ENCODE measurements at regions not wholly inside any gene's neighbourhood (a gene's known extent, or its start where the extent isn't known, plus 50 kb on each side); places are given as distances from the start of the nearest gene placed in this dataset.

- DNase-seq (no peak), ATAC-seq (ENCODE audit: poor library complexity) (no peak)
- intact Hi-C loops (cut with DNase I): no loop called here
These were observed 389.6 kb upstream of the ATP2B1 start for GRCh38 chr12:90098132-90098779.

DNA sequence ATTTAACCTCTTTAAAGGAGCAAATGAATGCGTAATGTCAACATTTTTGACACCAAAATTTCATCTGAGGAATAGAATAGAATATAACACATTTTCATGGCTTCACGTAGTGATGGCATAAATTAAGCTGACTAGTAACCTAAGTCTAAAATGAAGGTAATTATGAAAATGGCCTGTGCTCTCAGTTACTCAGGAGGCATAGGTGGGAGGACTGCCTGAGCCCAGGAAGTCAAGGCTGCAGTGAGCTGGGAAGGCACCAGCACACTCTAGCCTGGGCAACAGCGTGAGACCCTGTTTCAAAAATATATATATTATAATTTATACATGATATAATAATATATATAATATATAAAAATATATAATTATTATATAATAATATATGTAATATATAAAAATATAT is 383.2 kb upstream of the ATP2B1 start:
- intact Hi-C loops (cut with DNase I): no loop called here
- DNase-seq: no peak
- no peak for ATAC-seq (ENCODE audit: poor library complexity)

DNA sequence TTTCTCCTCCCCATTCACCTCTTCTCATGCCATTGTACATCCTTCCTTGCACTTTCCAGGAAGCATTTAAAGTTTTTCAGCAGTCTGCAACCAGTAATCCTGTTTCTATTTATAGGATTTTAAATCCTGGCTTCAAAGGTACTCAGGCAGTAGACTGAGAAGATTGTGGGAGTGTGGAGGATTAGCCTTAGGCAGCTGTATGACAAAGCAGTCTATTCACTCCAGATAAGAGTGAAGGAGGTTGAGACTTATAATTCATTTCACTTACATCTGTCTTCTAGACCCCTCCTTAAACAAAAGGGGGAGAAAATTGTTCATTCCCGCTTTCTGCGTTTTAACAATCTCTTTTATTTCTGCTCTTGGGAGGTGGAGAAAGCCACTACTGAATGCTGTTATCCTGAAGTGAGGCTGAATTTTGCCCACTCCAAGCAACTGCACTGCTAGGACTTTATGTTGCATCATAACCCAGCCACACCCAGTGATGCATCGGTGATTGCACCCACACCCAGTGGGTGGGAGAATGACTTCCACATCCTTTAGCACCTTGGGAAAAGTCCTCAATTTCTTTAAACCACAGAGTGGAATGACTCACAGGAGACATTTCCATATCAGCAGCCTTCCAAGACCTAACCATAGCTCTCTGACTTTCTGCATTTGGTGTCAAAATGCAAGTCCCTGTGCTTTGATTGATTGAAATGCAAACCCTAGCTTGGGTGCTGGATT is 382.5 kb upstream of the ATP2B1 start:
- DNase-seq (no peak), ATAC-seq (ENCODE audit: poor library complexity) (peak; percentile 61)
- intact Hi-C loops (cut with DNase I): no loop called here

GRCh38 chr12:90086281-90086680 is 377.6 kb upstream of the ATP2B1 start:
- intact Hi-C loops (cut with DNase I): no loop called here
- DNase-seq (no peak), ATAC-seq (ENCODE audit: poor library complexity) (no peak)

DNA sequence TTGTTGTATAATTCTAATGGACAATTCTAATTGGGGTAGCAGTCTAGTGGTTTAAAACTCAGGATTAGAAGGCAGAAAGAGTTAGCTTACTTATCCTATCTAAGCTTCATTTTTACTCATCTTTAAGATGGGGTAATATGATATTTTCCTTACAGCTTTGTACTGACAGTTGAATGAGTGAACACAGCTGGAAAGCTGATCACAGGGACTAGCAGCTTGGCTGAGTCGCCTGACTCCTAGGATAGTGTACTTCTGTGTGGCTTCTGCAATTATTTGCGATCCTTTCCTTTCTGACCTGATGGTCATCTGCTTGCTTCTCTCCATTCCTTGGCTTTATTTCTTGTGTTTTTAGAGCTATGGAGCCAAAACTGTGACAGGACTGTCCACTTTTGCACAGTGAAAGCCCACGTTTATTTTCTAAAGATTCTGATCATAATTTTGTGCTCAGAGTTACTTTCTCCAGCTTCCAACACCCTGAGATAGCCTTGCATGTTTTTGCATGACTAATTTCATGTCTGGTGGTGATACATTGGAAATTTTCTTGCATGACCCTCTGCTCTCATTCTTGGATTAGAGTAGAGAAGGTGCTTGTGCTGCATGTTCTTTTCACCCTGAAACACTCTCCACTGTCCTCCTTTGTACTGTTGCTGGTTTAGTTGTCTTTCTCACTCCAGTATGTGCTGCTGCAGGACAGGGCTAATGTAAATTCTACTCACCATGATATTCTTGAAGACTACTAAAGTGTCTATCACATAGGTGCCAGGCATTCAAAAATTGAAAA is 377.0 kb upstream of the ATP2B1 start:
- DNase-seq (no peak), ATAC-seq (ENCODE audit: poor library complexity) (no peak)
- intact Hi-C loops (cut with DNase I): no loop called here

DNA sequence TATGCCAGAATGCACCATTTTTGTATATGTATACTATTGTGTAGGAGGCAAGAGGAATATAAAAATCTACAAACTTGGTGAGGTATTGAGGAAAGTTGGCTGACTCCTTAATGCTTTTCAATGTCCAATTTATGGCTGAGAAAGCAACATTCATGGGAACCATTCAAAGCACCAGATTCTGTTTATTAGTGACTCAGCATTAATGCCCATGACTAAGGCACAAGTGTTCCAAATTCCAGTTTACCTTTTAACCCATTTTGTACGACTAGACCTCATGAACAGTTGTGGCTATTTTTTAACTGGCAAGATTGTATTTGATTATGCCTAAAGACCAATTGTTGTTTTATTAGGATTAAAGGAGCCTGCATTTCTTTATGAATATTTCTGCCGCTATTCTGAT is 375.4 kb upstream of the ATP2B1 start:
- intact Hi-C loops (cut with DNase I): no loop called here
- DNase-seq (no peak), ATAC-seq (ENCODE audit: poor library complexity) (no peak)

DNA sequence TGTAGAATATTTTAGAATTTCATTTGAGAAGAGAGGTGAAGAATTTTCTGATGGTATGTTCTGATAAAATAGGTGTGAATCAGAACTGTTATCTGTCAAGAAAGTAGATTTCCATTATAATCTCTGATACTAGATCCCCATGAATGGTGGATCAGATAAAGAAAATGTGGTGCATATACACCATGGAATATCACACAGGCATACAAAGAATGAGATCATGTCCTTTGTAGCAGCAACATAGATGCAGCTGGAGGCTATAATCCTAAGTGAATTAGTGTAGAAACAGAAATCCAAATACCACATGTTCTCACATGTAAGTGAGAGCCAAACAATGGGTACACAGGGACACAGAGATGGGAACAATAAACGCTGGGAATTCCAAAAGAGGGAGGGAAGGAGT is 372.0 kb upstream of the ATP2B1 start:
- DNase-seq: no peak
- no peak for ATAC-seq (ENCODE audit: poor library complexity)
- intact Hi-C loops (cut with DNase I): no loop called here

DNA sequence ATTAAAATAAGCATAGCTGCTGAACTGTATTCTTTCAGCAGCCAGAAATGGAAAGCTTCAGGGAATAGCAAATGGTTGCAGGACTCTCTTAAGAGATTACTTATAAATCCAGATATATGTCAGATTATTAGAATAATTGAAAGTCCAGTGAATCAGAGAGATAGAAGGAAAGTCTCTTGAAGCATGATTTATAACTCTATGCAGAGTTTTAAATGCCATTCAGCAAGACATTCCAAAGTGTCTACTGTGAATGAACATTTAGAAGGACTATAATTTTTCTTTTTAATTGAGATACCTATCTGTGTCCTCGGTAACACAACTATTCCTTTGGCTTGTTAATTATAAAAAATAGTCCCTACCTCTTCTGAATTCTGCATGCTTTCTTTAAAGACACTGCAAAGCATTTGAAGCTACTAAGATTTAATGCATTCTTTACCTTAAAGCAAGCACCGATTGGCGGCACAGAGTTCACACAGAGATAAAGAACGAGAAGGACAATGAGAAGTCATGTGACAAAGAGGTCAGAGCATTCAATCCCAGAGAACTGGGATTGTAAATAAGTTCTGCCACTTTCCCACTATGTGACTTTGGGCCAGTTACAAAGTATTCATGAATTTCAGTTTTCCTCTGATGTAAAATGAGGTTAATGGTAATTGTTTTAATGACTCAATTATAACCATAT is 371.0 kb upstream of the ATP2B1 start:
- intact Hi-C loops (cut with DNase I): no loop called here
- DNase-seq (no peak), ATAC-seq (ENCODE audit: poor library complexity) (no peak)

GRCh38 chr12:90078344-90078743 is 369.7 kb upstream of the ATP2B1 start:
- intact Hi-C loops (cut with DNase I): no loop called here
- DNase-seq (no peak), ATAC-seq (ENCODE audit: poor library complexity) (no peak)

GRCh38 chr12:90077756-90078155 is 369.1 kb upstream of the ATP2B1 start:
- DNase-seq: no peak
- intact Hi-C loops (cut with DNase I): no loop called here
- ATAC-seq (ENCODE audit: poor library complexity): no peak

DNA sequence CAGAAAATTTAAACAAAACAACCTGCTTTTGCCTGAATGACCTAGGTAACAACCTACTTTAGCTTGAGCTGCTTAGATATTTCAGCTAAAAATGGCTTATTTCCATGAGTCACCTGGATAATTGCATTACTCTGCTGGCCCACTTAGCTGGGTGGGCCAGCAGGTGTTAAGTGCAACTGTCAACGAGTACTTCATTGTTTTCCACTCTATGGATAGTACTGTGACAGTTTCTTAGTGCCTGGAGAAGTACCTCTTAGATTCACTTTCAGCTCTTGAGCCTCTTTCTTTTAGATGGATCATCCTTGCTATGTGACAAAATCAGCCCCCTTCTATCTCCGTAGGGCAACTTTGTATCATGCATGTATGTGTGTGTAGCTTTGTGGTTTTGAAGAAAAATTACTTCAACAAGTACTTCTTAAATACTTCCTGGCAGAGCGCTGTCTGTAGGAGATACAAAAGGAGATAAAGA is 368.2 kb upstream of the ATP2B1 start:
- intact Hi-C loops (cut with DNase I): no loop called here
- ATAC-seq (ENCODE audit: poor library complexity) (no peak), DNase-seq (no peak)

DNA sequence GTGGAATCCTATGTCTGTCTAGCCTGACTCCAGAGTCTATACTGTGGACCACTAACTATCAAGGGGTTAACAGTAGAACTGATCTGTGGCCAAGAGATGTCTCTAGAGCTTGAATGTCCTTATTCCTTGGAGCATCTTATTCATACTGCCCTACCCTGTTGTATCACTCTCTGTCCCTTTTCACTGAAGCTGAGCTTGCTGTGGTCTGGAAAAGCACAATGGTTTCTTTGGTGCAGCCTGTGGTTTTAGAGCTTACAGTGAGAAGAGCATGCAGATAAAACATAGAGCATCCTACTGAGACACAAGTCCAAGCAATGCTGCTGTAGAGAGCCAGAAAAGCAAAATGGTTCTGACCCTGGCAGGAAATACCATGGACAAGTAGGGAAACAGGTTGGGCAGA is 367.0 kb upstream of the ATP2B1 start:
- intact Hi-C loops (cut with DNase I): no loop called here
- ATAC-seq (ENCODE audit: poor library complexity) (no peak), DNase-seq (no peak)

DNA sequence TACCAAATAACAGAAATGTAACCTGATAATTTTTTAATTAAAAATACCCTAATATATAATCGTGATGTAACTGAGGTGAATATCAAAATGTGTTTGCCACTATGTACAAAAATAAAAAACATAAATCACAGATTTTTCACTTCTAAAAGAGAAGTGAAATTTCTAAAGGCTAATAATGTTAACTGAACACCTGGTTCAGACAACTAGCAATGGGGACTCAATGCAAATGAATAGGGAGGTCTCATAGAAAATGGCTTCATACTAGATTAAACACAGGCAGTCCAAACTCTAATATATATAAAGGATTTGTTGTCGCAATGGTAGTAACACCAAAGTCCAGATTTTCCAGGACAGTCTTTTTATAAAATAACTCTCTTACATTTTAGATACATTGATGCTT is 365.4 kb upstream of the ATP2B1 start:
- ATAC-seq (ENCODE audit: poor library complexity) (no peak), DNase-seq (no peak)
- intact Hi-C loops (cut with DNase I): no loop called here

DNA sequence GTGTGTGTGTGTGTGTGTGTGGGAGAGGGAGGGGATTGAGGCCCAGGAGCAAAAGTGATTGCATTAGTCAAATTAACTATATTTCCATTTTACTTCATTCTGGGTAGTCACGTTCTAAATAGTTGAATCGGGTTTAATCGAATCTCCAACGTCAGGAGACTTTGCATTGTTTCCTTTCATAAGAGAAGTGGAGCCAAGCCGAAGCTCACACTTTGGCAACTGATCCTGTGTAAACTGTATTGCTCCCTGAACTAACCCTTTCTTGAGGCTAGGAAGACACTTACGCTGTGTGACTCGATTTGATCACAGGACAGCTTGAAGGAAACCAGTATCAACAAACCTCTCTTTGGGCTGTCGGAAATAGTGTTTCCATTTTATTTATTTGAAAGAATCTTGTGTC is 363.4 kb upstream of the ATP2B1 start:
- ATAC-seq (ENCODE audit: poor library complexity) (no peak), DNase-seq (no peak)
- intact Hi-C loops (cut with DNase I): no loop called here

DNA sequence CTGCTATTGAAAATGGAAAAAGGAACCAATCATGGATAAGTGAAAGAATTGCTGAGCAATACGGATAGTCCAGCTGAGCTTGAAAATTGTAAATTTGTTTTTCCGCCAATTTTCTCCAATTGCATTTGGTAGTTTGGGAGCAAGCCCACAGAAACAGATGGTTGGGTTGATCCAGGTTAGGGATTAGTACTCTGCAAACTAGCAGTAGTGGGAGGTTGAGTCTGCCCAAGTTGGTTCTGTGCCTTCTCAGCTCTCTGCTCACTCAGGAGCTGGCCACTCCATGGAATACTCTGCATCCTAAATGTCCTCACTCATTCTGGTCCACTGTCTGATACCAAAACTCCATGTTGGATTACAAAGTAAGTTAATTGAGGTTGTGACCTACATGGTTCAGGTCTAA is 361.1 kb upstream of the ATP2B1 start:
- intact Hi-C loops (cut with DNase I): no loop called here
- DNase-seq (no peak), ATAC-seq (ENCODE audit: poor library complexity) (no peak)

- no peak for DNase-seq
- intact Hi-C loops (cut with DNase I): no loop called here
- no peak for ATAC-seq (ENCODE audit: poor library complexity)
These were observed 359.2 kb upstream of the ATP2B1 start for GRCh38 chr12:90067791-90068190.

DNA sequence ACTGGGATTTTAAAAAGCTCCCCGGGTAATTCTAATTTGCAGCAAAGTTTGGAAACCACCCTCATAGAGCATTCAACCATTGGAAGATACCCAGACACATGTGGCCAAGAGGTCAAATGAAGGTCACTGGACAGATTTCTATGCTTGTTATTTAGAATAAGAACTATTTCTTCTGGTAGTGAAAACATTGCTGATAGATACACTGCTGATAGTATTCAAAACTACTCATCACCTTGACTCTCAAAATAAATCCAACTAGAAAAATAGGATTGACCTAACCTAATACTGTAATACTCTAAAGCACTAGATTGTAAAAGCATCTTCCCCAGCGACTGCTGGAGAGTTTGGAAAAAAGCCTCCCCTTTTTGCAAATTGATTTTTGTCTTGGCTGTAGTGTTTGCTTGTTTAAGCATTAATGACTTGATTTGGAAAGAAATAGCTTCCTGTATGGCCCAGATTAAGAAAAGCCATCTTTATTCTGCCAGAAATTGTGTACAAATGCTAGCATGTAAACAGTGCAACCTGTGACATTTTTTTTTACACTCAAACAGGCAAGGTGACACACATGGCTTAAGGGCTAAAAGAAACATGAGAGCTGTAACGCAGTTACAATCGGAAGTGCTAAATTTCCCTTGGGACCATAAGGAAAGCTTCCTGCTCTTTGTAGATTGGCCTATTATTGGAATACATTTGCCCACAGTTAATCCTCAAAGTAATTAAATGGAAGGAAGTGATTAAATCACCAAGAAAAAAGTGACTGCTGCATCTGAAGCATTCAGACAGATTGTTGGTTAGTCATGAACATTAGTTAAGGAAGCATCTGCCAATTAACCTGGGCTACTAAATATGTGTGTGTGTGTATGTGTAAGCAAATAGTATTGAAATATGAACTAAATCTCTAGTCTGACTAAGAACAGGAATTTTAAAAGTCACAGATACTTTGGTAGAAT is 356.5 kb upstream of the ATP2B1 start:
- DNase-seq: no peak
- intact Hi-C loops (cut with DNase I): no loop called here
- ATAC-seq (ENCODE audit: poor library complexity): no peak

DNA sequence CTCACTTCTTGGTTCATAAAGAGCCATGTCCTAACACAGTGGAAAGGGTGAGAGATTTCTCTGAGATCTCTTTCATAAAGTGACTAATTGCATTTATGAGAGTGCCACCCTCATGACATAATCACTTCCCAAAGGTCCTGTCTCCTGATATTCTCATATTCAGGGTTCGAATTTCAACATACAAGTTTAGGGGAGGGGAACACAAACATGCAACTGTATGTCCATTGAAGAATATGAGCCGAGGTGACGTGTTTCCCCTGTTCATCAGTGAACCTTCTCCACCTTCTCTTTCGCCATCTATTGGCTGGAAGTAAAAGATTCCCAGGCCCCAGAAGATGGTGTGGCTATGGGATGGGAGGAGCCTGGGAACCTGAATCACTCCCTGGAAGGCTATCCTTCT is 354.2 kb upstream of the ATP2B1 start:
- intact Hi-C loops (cut with DNase I): no loop called here
- DNase-seq (no peak), ATAC-seq (ENCODE audit: poor library complexity) (no peak)

Data from Right ventricle myocardium superior (tissue), 1 donor.